Loucy (cell line): ENCODE measurements at regions not wholly inside any gene's neighbourhood (a gene's known extent, or its start where the extent isn't known, plus 50 kb on each side); places are given as distances from the start of the nearest gene placed in this dataset.

Source experiments
- H2AFZ ChIP-seq: fragments of 200-600 bp; sonication (generic); 2 replicates; pipeline ENCODE4 v1.6.0; 2016; ENCODE audit warnings: antibody characterized with exemption, mild to moderate bottlenecking, low read length, moderate library complexity
- H3F3A ChIP-seq: fragments of 200-600 bp; 2 replicates; pipeline ENCODE4 v1.6.0; 2016; ENCODE audit warnings: antibody characterized with exemption, low read depth, mild to moderate bottlenecking
- H3K27me3 ChIP-seq: fragments of 200-600 bp; sonication (generic); 2 replicates; pipeline ENCODE4 v1.6.1; 2014; ENCODE audit warnings: low read length, mild to moderate bottlenecking; ENCODE audit not compliant: insufficient read depth, poor library complexity, severe bottlenecking
- H3K36me3 ChIP-seq: fragments of 200-600 bp; sonication (generic); 2 replicates; pipeline ENCODE4 v1.6.1; 2016; ENCODE audit warnings: low read length; ENCODE audit not compliant: insufficient read depth
- H3K4me1 ChIP-seq: fragments of 200-600 bp; sonication (generic); 2 replicates; pipeline ENCODE4 v1.5.1; 2014; ENCODE audit warnings: low read length, mild to moderate bottlenecking; ENCODE audit not compliant: insufficient read depth, poor library complexity, severe bottlenecking
- H3K4me2 ChIP-seq: fragments of 200-600 bp; sonication (generic); 2 replicates; pipeline ENCODE4 v1.6.0; 2014; ENCODE audit warnings: antibody characterized with exemption, low read length, low read depth, mild to moderate bottlenecking; ENCODE audit not compliant: poor library complexity, severe bottlenecking
- H3K4me3 ChIP-seq: fragments of 200-600 bp; sonication (generic); 2 replicates; pipeline ENCODE4 v1.5.1; 2014; ENCODE audit warnings: low read length, mild to moderate bottlenecking, mixed read lengths; ENCODE audit not compliant: poor library complexity, severe bottlenecking
- H3K79me2 ChIP-seq: fragments of 200-600 bp; sonication (generic); 2 replicates; pipeline ENCODE4 v1.6.1; 2014; ENCODE audit warnings: low read length; ENCODE audit not compliant: insufficient read depth
- H3K9ac ChIP-seq: fragments of 200-600 bp; sonication (generic); 2 replicates; pipeline ENCODE4 v1.6.0; 2014; ENCODE audit warnings: mild to moderate bottlenecking, low read depth, low read length, moderate library complexity; ENCODE audit not compliant: poor library complexity, severe bottlenecking
- H3K9me2 ChIP-seq: fragments of 200-600 bp; sonication (generic); replicated peaks from 2 replicates; pipeline ENCODE4 v1.6.1; 2016; ENCODE audit warnings: low read depth, low read length, mixed read lengths
- H3K9me3 ChIP-seq: fragments of 200-600 bp; sonication (generic); 2 replicates; pipeline ENCODE4 v1.6.1; 2014; ENCODE audit warnings: mild to moderate bottlenecking, antibody characterized with exemption, low read length, low read depth; ENCODE audit not compliant: insufficient read depth
- H4K20me1 ChIP-seq: fragments of 200-600 bp; sonication (generic); 2 replicates; pipeline ENCODE4 v1.6.0; 2014; ENCODE audit warnings: antibody characterized with exemption, low read length, mild to moderate bottlenecking; ENCODE audit not compliant: insufficient read depth, poor library complexity, severe bottlenecking
- CTCF ChIP-seq: fragments of 200-600 bp; sonication (generic); conservative IDR thresholded peaks from 2 replicates; pipeline ENCODE4 v1.5.1; 2014; ENCODE audit warnings: mild to moderate bottlenecking, antibody characterized with exemption, low read length
- EZH2phosphoT487 ChIP-seq: fragments of 200-600 bp; IDR thresholded peaks from 2 replicates; pipeline ENCODE4 v1.6.1; 2018; ENCODE audit warnings: antibody characterized with exemption, mild to moderate bottlenecking, moderate library complexity, borderline replicate concordance

GRCh38 chr2:217231724-217232123 lies 371.9 kb upstream of the TNP1 start:
- Histone ChIP-seq H3K36me3 (no peaks in the 10 kb centered on the region), H4K20me1 (no peaks in the 10 kb centered on the region), H3F3A (no peaks in the 10 kb centered on the region), H3K9me3 (peaks cover 2% of the 10 kb centered on the region; the same call in 1 of the 2 replicates), H3K4me3 (no peak overlapping the region), H3K9me2 (no peaks in the 10 kb centered on the region), H3K4me1 (no peaks in the 10 kb centered on the region), H3K9ac (no peak overlapping the region), H2AFZ (no peak overlapping the region), H3K79me2 (no peaks in the 10 kb centered on the region), H3K4me2 (no peak overlapping the region), H3K27me3 (no peaks in the 10 kb centered on the region)
- no peak for TF ChIP-seq EZH2phosphoT487
- TF ChIP-seq CTCF = no peak

- H3K4me3 ChIP-seq = no peak overlapping the region
- no peak overlapping the region for H2AFZ ChIP-seq
- no peaks in the 10 kb centered on the region for H3K36me3 ChIP-seq
- no peak for TF ChIP-seq CTCF
- no peak for TF ChIP-seq EZH2phosphoT487
- H3K79me2 ChIP-seq = no peaks in the 10 kb centered on the region
- no peaks in the 10 kb centered on the region for H3F3A ChIP-seq
- no peaks in the 10 kb centered on the region for H4K20me1 ChIP-seq
- H3K9me2 ChIP-seq = no peaks in the 10 kb centered on the region
- H3K4me2 ChIP-seq = no peak overlapping the region
- no peaks in the 10 kb centered on the region; the same call in 1 of the 2 replicates for H3K9me3 ChIP-seq
- H3K4me1 ChIP-seq = peaks cover 3% of the 10 kb centered on the region
- H3K9ac ChIP-seq = no peak overlapping the region
- no peaks in the 10 kb centered on the region for H3K27me3 ChIP-seq
Measured at GRCh38 chr2:217231212-217231611, 371.3 kb upstream of the TNP1 start.

GRCh38 chr2:217228732-217229131 lies 368.9 kb upstream of the TNP1 start:
- Histone ChIP-seq H3K9me3 (no peaks in the 10 kb centered on the region), H3F3A (no peaks in the 10 kb centered on the region), H3K4me1 (peaks cover 28% of the 10 kb centered on the region), H3K27me3 (no peaks in the 10 kb centered on the region), H2AFZ (no peak overlapping the region), H3K4me3 (no peak overlapping the region), H3K79me2 (no peaks in the 10 kb centered on the region), H3K36me3 (no peaks in the 10 kb centered on the region), H4K20me1 (no peaks in the 10 kb centered on the region), H3K9me2 (no peaks in the 10 kb centered on the region), H3K4me2 (no peak overlapping the region), H3K9ac (no peak overlapping the region)
- no peak for TF ChIP-seq EZH2phosphoT487
- TF ChIP-seq CTCF = no peak
